ENCODE measurements at regions not wholly inside any gene's neighbourhood (a gene's known extent, or its start where the extent isn't known, plus 50 kb on each side); places are given as distances from the start of the nearest gene placed in this dataset.

DNA sequence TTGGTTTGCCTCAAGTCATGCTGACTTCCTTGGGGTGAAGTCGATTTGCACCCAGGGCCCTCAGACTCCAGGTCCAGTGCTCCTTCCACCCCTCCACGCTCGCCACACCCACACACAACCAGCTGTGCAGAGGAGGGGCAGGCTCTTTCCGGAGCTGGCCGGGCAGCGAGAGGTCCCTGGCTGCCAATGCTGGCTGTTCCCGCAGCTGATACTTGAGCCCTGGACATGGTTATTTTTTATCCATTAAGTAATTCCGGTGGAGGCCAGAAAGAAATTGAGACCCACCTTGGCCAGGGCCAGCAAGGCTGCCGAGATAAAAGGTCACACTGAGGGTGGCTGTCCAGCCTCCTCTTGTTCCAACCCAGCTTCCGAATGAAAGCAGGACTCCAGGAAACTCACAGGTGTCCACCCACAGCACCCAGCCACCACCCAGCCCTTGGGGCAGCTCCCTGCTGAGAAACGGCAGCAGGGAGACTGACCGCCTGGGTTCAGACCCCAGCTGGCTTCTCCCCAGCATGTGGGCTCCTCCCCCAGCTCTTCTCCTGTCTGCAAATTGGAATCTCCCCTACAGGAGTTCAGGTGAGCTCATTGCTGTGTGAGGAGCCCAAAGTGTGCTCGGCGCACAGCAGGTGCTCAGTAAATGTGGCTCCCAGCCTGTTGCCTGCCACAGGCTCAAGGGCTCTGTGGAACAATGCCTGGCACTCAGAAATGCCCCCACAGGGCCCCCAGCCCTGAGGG is 77.8 kb downstream of the PDGFA start:
- DNase-seq = no peak

DNA sequence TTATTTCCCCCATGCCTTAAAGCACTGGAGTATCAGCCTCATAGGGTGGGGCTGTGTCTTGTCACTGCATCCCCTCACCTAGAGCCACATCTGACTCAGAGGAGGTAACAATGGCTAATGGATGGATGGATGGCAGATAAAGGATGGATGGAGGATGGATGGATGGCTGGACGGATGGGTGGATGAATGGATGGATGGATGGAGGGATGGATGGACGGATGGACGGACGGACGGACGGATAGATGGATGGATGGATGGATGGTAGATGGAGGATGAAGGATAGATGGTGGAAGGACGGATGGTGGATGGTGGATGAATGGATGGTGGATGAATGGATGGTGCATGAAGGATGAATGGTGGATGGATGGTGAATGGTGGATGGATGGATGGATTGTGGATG is 77.2 kb downstream of the PDGFA start:
- DNase-seq = no peak

DNA sequence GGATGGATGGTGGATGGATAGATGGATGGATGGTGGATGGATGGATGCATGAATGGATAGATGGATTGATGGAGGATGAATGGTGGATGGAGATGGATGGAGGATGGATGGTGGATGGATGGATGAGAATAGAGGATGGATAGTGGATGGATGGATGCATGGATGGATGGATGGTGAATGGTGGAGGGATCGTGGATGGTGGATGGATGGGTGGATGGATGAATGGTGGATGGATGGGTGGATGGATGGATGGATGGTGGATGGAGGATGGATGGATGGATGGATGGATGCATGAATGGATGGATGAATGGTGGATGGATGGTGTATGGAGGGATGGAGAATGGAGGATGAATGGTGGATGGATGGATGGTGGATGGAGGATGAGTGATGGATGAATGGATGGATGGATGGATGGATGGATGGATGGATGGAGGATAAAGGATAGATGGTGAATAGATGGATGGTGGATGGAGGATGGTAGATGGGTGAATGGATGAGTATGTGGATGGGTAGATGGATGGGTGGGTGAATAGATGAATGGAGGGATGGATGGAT is 76.3 kb downstream of the PDGFA start:
- DNase-seq = no peak

DNA sequence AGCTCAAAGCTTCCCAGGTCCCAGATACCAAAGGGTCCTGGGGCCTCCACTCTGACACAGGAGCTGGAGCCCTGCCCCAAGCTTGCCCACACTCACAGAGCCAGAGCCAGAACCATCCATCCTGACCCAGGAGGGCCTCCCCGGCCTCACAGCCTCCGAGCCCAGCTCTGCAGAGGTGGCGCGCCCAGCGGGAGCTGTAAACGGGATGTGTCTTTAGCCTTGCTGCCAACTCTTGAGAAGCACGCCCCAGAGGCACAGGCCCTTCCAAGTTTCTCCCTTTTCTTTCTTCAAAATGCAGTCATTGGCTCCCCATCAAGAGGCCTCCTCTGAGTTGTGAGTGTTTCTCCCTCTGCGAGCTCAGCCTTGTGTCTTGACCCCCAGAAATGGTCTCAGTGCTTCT is 75.0 kb downstream of the PDGFA start:
- no peak for DNase-seq

DNA sequence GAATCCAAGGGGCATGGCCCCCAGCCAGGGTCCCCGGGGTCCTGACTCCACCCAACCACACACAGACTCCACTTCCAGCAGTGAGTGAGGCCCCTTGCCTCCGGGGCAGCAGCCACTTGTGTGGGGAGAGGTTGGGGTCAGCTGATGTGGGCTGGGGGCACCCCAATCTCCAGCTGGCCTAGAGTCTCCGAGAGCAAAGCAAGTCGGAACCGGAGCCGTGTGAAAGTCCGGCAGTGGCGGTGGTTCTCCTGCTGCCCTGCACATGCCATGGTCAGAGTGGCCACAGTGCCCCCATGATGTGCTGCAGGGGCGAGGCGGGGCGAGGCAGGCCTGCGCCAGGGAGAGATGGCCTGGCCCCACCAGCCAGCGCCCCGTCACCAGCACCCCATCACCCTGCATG is 74.6 kb downstream of the PDGFA start:
- DNase-seq = no peak

DNA sequence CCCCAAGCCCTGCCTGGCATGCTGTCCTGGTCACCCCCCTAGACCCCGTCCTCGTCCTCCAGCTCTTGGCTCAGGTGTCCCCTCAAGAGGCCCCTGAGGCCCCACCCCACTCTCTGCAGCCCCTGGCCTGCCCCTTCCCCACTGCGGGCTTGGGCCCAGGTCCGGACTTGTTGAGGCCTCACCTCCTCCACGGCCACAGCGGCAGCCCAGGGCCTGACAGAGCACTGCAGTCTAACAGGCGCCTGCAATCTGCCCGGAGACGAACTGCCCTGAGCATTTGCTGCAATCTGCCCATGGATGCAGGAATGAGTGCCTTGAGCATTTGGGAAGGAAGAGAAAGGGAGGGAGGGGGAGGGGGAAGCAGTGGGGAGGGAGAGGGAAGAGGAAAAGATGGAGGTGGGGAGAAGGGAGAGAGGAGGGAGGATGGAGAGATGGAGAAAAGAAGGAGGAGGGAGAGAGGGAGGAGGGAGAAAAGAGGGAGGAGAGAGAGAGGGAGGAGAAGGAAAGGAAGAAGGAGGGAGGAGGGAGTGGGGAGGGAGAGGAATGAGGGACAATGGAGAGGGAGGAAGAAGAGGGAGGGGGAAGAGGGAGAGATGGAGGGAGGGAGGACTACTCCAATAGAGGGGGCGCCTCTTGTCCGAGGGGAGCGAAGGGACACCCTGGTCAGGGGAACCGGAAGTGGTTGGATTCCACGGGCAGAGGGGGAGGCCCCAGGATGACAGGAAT is 73.9 kb downstream of the PDGFA start:
- DNase-seq = no peak

DNA sequence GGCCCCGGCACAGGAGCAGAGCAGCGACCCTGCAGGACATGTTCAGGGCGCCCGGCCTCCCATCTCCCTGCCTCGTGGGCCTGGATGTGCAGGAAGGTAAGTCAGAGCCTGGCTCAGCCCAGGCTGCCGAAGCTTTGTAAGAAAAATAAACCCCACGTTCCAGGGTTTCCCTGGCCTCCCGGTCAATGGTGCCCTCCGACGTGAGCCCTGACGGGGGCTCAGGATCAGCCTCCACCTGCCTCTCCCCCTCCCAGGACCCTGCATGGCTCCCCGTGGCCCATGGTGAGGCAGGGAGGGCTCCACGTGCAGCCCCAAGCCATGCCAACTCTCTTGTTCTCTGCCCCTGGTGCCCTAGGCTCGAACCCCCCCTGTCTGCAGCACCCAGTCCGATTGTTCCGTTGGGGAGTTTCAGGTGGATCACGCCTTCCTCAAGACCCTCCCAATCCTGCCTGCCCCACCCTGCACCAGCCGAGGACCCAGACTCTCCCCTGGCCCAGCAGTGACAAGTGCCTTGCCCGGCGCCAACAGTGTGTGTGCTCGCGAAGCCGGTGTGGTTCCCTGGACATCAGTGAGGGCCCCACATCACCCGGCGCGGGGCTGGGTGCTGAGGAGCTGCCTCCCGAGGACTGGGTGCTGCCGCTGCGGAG is 73.2 kb downstream of the PDGFA start:
- no peak for DNase-seq
